ENCODE measurements at regions not wholly inside any gene's neighbourhood (a gene's known extent, or its start where the extent isn't known, plus 50 kb on each side); places are given as distances from the start of the nearest gene placed in this dataset.

GRCh38 chrX:20567108-20567507, 300.4 kb upstream of the RPS6KA3 start:
- TF ChIP-seq CTCF (IDR thresholded peaks at IDR 0.05; ENCODE audit: low read depth, low read length) (no peak), POLR2A (IDR thresholded peaks at IDR 0.05; ENCODE audit: extremely low read depth, insufficient read length) (no peak), MAX (IDR thresholded peaks at IDR 0.05; ENCODE audit: low read depth, low read length) (no peak), MYC (IDR thresholded peaks at IDR 0.05; ENCODE audit: low read depth, low read length) (no peak)

Data from NB4 (cell line).